Non-pigmented ciliary epithelial cell (primary cell): ENCODE measurements at regions not wholly inside any gene's neighbourhood (a gene's known extent, or its start where the extent isn't known, plus 50 kb on each side); places are given as distances from the start of the nearest gene placed in this dataset.
"Not testable (repeated sequence)": the region's sequence is repeated elsewhere in the genome, so short reads cannot be mapped to it uniquely, and the experiment has no call there.

Experiments used
- DNase-seq: peaks from one replicate; pipeline ENCODE4 v3.0.0-alpha.2; 2010; ENCODE audit warnings: low read depth

DNA sequence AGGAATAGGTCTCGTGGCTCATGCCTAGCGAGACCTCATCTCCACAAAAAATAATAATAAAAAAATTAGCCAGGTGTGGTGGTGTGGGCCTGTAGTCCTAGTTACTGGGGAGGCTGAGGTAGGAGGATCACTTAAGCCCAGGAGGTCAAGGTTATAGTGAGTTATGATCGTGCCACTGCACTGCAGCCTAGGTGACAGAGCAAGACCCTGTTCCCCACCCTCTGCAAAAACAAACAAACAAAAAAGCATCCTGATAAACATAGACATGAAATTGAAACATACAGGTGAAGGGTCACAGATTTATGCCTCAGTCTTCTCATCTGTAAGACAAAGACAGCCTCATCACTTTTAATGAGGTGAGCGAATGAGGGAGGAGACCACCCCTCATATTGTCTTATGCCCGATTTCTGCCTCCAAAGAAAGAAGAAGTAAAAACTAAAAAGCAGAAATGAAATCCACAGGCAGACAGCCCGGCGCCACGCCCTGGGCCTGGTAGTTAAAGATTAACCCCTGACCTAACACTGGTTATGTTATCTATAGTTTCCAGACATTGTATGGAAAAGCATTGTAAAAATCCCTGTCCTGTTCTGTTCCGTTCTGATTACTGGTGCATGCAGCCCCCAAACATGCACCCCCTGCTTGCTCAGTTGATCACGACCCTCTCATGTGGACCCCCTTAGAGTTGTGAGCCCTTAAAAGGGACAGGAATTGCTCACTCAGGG, 138.5 kb downstream of the OR2B2 start:
- not testable (repeated sequence) for DNase-seq

DNA sequence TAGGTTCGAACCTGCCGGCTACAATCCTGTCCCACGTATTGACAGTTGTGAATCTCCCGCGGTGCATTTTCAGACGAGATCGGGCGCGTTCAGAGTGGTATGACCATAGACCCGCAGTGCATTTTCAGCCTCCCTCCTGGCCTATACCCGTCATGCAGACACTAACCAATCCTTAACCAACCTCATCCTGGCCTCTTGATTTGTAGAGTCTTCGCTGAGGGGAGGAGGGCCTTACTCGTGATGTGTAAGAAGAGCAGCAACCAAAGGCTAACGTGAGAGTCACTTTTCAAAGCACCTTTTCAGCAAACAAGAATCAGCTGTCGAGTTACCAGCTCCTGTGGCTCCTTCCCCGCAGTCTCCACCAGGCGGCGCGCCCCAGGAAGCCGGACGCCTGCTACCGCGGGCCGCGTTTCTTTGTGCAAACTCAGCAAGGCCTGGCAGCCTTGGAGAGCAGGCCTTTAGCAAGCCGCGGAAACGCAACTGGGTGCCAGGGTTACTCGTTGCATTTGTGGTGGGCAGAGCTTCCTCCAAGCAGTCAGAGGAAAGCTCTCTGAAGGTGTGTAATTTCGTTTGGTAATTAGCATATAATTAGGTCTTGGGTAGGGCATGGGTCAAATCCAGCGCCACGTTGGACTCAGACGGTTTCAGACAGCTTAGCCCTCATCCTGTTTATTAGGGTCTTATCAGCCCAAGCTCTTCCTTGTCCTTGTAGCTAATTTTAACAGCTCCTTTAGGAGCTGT, 139.8 kb downstream of the OR2B2 start:
- DNase-seq = no peak

DNA sequence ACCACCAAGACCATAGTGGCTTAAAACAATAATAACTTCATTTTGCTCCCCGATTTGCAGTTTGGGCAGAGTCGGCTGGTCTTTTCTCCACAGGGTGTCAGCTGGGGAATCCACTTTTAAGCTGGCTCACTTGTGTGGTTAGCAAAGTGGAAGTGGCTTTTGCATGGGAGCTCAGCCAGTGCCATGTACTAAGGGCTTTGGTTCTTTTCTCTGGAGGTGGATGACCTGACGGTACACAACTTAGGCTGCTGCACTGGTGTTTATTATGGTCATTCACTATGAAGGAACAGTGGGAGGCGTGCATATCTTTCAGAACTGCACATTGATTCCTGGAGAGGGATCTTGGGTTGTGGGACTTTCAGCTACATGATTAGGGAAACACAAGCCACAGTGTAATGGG, 141.0 kb downstream of the OR2B2 start:
- no peak for DNase-seq

DNA sequence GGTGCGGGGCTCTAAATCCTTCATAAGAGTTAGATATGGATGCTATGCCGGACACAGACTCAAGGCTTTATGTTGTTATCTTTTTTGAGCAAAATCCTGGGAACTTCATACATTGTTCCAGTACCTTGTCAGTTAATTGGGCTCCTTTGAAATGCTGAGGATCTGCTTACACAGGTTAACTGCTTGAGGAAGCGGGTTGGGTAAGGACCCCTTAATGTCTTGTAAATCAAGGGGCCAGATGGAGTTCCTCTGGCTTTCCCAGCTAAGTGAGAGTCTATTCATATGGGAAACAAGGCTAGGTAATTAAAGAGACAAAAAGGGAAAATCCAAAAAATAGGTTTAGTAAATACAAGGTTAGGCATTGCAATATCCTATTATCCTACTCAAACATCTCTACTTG, 141.5 kb downstream of the OR2B2 start:
- no peak for DNase-seq

DNA sequence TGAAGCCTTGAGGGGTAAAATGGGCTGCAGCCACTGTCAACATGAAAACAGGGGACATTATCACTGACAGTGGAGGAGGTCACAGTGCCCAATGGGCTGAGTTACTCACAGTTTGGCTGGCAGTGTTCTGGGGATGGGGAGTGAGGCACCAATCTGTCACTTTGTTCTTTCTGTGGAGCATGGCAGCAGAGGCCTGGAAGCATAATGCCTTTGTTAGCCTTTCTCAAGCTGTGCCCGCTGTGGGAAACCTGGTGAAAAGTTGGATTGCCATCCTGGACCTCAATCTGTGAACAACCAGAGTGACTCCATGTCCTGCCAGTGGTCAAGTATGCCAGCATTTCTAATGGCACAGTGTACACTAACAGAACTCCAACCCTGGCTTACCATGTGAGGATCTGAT, 143.6 kb downstream of the OR2B2 start:
- no peak for DNase-seq

DNA sequence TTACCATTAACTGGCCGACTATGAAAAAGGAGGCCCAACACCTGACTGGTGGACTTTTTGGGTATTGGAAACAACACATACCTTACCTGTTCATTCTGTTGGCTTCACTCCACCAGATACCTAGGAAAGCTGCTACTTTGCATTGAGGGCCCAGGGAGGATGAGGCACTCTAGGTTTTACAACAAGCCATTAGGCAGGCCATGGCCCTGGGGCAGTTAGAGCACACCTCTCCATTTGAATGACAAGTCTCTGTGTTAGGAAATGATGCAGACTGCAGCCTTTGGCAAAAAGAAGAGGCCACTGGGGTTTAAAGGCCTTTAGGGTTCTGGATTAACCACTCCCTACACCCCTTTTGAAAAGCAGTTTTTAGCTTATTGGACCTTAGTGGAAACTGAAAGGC, 144.3 kb downstream of the OR2B2 start:
- DNase-seq = no peak

DNA sequence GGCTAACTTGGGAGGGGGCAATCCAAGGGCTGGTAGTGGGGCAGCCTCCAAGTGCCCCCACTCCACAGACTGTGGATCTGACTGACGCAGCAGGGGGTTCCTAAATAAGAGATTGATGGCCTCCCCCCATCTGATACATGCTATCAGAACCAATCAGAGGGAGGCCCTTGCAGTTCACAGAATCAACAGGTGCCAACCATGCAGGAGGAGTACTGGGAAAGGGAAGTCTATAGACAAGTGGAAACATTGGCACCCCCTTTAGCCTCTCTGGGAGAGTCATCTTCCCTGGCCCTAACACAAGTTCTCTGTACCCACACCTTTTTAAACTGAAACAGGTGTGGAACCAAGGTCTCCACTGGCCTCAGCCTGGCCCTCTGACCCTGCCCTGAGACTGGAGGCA, 145.8 kb downstream of the OR2B2 start:
- DNase-seq = no peak

DNA sequence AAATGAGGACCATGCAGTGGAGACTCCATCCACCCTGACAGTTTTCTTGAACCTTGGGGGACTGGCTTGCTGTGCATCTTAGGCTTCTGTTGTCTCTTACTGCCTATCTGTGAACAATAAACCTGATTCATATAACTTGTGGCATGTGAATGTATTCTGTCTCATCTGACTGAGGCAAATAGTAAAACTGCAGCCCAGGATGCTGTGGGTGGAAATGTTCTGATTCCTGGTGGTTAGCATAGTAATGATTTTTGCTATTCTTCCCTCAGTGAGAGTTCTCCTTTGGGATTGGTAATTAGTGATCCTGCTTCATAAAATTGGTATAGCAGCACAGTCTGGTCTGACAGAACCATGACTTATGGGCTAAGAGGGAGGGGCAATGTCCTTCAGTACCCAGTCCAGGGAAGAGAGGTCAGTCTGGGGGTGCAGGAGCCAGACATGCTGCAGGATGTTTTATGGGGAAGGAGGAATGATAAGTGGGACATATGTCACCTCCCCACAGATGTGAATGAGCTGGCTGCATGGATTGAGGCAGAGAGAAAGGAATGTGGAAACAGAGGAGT, 147.1 kb downstream of the OR2B2 start:
- DNase-seq = no peak

DNA sequence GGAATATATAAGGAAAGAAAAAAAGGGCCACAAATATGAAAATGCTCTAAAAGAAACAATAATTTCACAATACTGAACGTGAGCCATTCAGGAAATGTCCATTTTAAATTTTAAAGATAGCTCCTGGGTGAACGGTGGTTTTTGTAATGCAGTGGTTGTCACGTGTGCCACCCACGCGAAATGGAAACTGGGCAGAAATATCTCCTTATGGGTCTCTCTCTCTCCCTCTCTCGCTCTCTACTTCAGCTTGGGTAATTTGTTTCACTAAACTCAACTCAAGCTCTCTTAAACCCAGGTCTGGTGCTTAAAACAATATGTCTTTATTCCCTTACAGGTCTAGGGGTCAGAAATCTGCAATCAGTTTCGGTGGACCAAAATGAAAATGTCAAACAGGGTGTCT, 150.8 kb downstream of the OR2B2 start:
- no peak for DNase-seq

DNA sequence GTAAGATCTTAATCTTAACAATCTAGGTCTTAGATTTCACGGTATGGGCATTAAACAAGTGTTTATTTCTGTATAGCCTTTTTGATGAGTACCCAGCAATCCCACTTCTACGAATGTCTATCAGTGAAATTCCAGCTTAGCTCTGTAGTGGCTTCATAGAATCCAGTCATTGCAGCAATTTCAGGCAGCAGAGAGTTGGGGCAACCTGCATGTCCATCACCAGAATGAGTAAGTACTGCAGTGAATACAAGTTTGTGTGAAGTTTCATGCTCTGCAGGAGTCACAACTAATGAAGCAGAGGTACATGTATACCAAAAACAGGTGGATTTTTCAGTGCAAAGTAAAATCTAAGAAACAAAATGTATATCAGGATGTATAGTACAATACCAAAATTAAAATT, 151.7 kb downstream of the OR2B2 start:
- no peak for DNase-seq

DNA sequence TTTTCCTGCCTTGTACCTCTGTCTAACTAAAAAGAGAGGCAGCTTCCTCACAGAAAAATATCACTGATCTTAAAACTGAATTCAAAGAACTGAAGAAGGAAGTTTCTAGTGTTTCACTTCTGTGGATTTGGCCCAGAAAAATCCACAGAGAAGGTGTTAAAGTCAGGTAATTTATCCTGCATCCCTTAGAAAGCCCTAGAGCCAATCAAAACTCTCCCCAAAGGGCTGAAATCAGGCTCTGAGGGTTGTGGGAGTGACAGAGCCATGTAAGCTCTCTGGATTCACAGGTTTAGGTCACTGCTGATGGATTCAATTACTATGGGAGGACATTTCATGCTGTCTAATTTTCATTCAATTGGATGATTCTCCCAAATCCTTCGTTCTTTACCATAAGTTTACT, 152.3 kb downstream of the OR2B2 start:
- DNase-seq = no peak

DNA sequence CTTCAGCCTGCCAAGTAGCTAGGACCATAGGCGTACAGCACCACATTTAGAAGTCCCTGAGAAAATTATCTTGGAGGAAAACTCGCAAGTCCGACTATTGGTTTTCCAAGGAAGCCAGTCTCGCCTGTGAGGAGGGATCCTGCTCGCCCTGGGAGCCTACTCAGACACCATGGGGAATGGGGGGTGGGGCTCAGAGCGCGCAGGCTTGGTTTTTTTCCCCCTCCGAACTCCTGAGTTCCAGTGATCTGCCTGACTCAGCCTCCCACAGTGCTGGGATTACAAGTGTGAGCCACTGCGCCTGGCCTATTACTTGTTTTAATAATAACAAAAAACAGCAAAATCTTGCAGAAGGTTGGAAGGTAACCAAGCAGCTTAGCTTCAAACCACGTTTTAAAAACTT, 153.7 kb downstream of the OR2B2 start:
- no peak for DNase-seq

DNA sequence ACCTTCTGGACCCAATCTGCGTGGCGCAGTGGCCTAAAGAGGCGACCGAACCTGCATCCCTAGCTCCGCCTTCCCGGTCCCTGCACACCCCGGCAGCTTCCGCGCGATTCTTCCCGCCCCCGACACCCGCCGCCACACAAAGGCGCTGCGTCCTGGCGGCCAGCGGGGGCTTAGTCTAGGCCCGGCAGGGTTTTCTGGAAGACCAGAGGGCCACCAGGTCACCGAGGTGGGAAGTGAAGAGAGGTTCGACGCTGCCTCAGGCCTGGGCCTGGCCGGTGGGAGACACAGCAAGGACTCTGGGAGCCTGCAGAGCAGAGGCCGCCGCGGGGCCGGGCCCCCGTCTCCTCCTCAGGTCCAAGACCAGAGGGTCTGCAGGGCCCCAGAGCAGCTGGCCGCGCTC, 154.9 kb downstream of the OR2B2 start:
- DNase-seq = no peak

DNA sequence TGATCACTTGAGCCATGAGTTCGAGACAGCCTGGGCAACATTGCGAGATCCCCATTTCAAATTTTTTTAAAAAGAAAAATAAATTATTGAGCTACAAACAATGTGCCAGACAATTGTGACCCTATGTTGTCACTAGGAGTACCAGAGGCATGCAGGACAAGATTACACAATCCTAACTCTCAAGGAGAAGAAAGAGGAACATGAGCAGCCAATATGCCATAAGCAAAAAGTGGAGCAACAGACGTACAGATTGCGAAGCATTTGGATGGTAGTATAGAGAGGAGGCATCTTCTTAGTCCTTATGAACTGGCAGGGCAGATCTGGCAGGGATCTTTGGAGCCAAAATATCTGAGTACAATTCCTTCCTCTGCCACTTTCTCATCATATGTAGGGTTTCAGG, 156.4 kb downstream of the OR2B2 start:
- DNase-seq = no peak

DNA sequence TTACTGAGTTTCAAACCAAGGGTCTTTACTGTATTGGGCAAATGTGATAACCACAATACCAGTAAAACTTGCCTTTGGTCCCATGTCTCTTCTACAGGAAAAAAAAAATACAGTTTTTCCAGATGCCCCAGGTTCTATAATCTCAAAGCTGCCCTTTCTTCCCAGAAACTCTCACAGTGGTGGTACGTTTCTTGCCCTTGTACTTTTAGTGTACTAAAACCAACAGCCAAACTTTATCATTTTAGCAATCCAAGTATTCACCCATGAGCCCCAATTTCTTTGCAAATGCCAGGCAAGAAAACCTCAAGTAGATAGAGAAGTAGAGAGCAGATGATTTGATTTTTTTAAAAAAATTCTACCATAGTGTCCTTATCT, 157.8 kb downstream of the OR2B2 start:
- DNase-seq = no peak

DNA sequence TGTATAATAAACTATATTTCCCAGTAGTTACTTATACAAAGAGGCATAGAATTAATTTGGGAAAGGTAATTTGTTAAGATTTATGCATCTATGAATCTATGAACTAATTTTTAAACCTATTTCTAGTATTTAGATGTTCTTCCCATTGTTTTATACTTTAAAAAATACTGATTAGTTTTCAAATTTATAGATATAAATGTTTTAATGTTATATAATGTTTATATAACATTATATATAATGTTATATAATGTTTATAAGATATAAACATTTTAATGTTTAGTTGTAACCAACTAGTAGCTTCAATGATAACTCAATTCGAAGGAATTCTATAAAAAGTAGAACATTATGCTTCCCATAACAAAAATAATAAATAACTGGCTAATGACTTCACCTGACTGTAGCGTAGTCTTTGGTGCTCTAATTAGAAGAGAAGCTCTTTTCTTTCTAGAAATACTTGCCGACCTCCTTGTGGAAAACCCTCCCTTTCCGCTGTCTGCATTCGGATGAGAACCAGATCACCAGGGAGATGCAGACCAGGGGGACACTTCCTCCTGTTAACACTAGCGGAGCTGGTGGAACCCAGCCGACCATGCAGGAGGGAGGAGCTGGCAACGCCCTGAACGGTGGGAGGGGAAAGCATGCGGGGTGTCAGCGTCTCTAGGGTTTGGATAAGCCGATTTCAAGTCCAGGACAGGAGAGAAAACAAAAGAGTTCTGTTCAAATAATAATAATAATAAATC, 158.4 kb downstream of the OR2B2 start:
- peak; percentile 65 for DNase-seq

DNA sequence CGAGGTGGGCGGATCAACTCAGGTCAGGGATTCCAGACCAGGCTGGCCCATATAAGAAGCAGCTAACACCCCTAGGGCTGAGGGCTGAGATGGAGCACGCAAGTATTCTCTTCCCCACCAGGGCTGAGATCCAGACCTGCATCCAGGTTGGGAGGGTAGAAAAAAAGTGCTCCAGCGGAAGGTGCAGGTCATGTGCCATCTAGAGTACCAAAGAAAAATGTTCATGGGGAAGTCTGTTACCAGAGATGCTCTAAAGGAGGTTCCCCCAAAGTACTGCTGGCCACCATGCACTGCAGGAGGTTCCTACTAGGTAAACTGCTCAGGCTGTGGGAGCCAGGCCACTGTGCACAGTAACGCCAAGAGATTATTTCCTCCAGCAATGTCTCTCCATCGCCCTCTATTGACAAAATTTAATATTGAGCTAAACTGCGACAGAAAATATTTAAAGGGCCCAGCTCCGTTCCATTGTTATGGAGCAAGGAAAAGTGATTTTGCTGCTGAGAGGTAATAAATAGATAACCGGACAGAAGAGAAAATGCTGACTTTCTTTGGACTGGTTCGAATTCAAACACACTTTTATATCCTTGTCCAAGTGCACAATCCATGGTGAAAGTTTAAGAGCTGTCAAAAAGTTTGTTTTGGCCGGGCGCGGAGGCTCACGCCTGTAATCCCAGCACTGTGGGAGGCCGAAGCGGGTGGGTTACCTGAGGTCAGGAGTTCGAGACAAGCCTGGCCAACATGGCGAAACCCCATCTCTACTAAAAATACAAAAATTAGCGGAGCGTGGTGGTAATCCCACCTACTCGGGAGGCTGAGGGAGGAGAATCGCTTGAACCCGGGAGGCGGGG, 159.9 kb downstream of the OR2B2 start:
- peak; percentile 49 for DNase-seq

DNA sequence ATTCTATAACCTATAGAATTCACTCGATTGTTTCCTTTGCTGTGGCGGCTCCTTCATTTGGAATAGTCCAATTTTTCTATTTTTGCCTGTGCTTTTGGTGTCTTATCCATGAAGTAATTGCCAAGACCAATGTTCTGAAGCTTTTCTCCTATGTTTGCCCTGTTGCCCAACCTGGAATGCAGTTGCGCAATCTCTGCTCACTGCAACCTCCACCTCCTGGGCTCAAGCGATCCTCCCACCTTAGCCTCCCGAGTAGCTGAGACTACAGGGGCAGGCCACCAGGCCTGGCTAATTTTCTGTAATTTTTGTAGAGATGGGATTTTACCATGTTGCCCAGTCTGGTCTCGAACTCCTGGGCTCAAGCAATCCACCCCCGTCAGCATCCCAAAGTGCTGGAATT, 163.5 kb downstream of the OR2B2 start:
- DNase-seq = no peak

DNA sequence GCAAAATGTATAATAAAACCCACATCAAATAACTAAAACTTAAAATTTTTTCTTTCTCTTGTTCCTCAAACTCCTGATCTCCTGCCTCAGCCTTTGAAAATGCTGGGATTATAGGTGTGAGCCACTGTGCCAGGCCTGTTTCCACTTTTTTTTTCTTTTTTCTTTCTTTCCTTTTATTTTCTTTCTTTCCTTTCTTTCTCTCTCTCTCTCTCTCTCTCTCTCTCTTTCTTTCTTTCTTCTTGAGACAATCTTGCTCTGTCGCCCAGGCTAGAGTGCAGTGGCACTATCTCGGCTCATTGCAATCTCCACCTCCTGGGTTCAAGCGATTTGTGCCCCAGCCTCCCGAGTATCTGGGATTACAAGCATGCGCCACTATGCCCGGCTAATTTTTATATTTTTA, 164.6 kb downstream of the OR2B2 start:
- DNase-seq = no peak

DNA sequence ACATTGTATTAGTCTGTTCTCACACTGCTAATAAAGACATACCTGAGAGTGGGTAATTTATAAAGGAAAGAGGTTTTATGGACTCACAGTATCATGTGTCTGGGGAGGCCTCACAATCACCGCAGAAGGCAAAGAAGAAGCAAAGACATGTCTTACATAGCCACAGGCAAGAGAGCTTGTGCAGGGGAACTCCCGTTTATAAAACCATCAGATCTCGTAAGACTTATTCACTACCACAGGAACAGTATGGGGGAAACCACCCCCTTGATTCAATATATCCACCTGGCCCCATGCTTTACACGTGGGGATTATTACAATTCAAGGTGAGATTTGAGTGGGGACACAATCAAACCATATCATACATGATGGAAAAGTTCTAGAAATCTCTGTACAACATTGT, 165.3 kb downstream of the OR2B2 start:
- DNase-seq = not testable (repeated sequence)

DNA sequence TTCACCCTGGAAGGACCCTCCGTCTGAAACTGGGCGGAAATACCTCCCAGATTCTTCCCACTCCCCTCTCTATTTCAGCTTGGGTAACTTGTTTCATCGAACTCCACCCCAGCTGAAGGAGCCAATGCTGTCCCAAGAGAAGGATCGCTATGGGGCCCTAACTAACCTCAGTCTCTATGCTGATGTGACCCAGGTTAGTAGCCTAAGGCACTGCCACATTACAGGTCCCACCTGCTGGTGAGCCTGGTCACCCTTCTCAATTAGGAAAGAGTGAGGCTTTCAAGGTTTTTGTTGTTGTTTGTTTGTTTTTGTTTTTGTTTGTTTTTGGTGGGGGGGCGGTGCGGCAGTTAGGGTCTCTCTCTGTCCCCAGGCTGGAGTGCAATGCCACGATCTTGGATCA, 168.4 kb downstream of the OR2B2 start:
- no peak for DNase-seq
